Calu3 (cell line): ENCODE measurements at regions not wholly inside any gene's neighbourhood (a gene's known extent, or its start where the extent isn't known, plus 50 kb on each side); places are given as distances from the start of the nearest gene placed in this dataset.

ENCODE experiments used
- BruUV-seq: library from RNA; stranded (reverse); fragments of 400-500 nt; replicated peaks from 2 replicates; lab custom pipeline; 2021; lab: Mats Ljungman, UMichigan
- CTCF ChIA-PET: fragments of 300-600 bp; sonication (Branson Sonifier 250); formaldehyde crosslinking; loops from one replicate; lab custom pipeline; 2022; ENCODE audit warnings: antibody characterized with exemption; lab: Charles Lee
- DNase-seq: peaks from one replicate; pipeline ENCODE4 v3.0.0; 2022
- H3K27ac Mint-ChIP-seq: one replicate; pipeline ENCODE4 v1.8.0; 2022; ENCODE audit warnings: mixed read lengths; ENCODE audit not compliant: unreplicated experiment
- H3K27me3 Mint-ChIP-seq: one replicate; pipeline ENCODE4 v1.8.0; 2022; ENCODE audit warnings: mixed read lengths; ENCODE audit not compliant: unreplicated experiment
- H3K36me3 Mint-ChIP-seq: one replicate; pipeline ENCODE4 v1.8.0; 2022; ENCODE audit warnings: mild to moderate bottlenecking, moderate library complexity, mixed read lengths; ENCODE audit not compliant: insufficient read depth, unreplicated experiment
- H3K4me1 Mint-ChIP-seq: one replicate; pipeline ENCODE4 v1.8.0; 2022; ENCODE audit warnings: mild to moderate bottlenecking, low read depth, mixed read lengths; ENCODE audit not compliant: unreplicated experiment
- H3K4me3 Mint-ChIP-seq: one replicate; pipeline ENCODE4 v1.8.0; 2022; ENCODE audit warnings: mild to moderate bottlenecking, low read depth, moderate library complexity, mixed read lengths; ENCODE audit not compliant: unreplicated experiment
- H3K9me3 Mint-ChIP-seq: one replicate; pipeline ENCODE4 v1.8.0; 2022; ENCODE audit warnings: low read depth, mixed read lengths; ENCODE audit not compliant: unreplicated experiment
- intact Hi-C: fragments of 100-400 bp; cut with micrococcal nuclease; formaldehyde crosslinking; loops from one replicate; pipeline ENCODE4 v1.10.0; 2022; ENCODE audit not compliant: unreplicated experiment
- TF ChIP-seq, protein P1 (sequence below): fragments of 200-600 bp; IDR thresholded peaks from one replicate; pipeline ENCODE4 v1.8.0; 2022; ENCODE audit warnings: antibody characterized with exemption; ENCODE audit not compliant: unreplicated experiment

DNA sequence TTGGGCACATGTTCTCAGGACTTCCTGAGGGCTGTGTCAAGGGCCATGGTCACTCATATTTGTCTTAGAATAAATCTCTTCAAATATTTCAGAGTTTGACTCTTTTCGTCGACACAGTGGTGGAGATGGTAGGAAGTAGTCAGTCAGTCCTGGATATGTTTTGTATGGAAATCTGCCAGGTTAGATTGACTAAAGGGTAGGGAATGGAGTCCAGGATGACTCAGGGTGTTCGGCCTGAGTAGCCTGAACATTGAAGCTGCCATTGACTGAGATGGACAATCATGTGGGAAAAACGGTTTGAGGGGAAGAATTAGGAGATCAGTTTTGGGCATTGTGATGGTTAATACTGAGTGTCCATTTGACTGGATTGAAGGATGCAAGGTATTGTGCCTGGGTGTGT, 177.1 kb upstream of the CENPE start:
- Mint-ChIP-seq H3K4me3 (no peak overlapping the region), H3K27ac (no peak overlapping the region), H3K9me3 (no peaks in the 10 kb centered on the region), H3K36me3 (no peaks in the 10 kb centered on the region), H3K27me3 (no peaks in the 10 kb centered on the region), H3K4me1 (no peaks in the 10 kb centered on the region)
- no TSS peak for BruUV-seq
- intact Hi-C loops, result no loop called here
- TF ChIP-seq, protein P1, sequence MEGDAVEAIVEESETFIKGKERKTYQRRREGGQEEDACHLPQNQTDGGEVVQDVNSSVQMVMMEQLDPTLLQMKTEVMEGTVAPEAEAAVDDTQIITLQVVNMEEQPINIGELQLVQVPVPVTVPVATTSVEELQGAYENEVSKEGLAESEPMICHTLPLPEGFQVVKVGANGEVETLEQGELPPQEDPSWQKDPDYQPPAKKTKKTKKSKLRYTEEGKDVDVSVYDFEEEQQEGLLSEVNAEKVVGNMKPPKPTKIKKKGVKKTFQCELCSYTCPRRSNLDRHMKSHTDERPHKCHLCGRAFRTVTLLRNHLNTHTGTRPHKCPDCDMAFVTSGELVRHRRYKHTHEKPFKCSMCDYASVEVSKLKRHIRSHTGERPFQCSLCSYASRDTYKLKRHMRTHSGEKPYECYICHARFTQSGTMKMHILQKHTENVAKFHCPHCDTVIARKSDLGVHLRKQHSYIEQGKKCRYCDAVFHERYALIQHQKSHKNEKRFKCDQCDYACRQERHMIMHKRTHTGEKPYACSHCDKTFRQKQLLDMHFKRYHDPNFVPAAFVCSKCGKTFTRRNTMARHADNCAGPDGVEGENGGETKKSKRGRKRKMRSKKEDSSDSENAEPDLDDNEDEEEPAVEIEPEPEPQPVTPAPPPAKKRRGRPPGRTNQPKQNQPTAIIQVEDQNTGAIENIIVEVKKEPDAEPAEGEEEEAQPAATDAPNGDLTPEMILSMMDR, result no peak
- CTCF ChIA-PET, result no interaction called here
- no peak for DNase-seq

DNA sequence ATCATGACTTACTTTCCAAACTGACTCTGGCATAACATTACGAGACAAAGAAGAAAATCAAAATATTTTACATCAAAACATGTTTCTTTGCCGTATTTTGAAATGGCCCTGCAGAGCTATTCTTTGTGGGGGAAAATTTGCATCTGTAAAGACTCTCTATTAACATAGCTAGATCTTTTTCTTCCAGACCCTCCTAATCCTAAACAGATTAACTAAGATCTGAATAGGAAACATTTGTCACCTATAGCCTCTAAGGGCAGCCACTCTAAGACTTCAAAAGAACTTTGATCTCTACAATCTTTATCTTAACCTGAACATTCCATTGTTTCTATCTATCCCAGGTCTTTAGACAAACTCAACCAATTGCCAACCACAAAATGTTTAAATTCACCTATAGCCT, 176.6 kb upstream of the CENPE start:
- TF ChIP-seq, protein P1, result no peak
- DNase-seq, result no peak
- Mint-ChIP-seq H3K27ac (no peak overlapping the region), H3K9me3 (no peaks in the 10 kb centered on the region), H3K36me3 (no peaks in the 10 kb centered on the region), H3K4me3 (no peak overlapping the region), H3K4me1 (no peaks in the 10 kb centered on the region), H3K27me3 (no peaks in the 10 kb centered on the region)
- intact Hi-C loops, result no loop called here
- no TSS peak for BruUV-seq
- CTCF ChIA-PET, result no interaction called here

DNA sequence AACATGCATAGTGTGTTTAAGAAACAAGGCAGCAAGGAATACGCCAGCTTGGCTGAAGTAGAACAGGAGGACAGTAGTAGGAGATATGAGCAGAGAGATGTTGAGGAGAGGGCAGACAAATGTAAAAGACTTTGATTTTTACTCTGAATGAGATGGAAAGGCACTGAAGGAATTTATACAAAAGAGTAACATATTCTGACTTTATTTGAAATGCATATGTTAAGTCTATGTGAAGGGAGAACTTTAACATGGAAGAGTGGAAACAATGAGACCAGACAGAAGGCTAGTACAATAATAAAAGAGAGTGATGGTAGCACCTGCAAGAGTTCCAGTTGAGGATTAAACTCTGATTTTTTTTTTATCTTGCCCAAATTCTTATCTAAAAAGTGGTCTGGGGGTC, 176.2 kb upstream of the CENPE start:
- CTCF ChIA-PET, result no interaction called here
- TF ChIP-seq, protein P1, result no peak
- Mint-ChIP-seq H3K27ac (no peak overlapping the region), H3K4me1 (no peaks in the 10 kb centered on the region), H3K9me3 (no peaks in the 10 kb centered on the region), H3K27me3 (no peaks in the 10 kb centered on the region), H3K4me3 (no peak overlapping the region), H3K36me3 (no peaks in the 10 kb centered on the region)
- BruUV-seq, result no TSS peak
- DNase-seq, result no peak
- intact Hi-C loops, result no loop called here

DNA sequence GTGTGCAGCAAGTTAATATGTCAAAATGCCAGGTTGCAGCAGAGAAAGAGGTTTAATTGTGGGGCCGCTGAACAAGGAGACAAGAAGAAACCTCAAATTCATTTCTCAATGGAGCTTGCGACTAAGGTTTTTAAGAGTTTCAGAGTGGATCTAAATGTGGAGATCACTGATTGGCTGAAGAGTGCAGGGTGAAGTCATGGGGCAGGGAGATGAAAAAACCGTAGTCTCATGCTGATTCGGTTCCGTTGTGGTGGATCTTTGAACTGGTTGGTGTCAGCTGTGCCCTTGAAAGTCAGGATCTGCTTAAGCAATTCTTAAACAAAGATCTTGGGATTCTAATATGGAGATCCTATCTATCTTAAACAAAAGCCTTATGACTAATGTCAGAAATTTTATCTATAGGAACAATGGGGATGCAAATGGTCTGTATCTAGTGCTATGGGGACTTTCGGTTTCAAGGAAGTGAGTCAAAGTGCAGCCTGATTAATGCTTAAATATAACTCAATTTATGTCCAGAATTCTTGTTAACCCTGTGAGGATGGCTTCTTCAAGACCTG, 173.9 kb upstream of the CENPE start:
- intact Hi-C loops, result no loop called here
- no TSS peak for BruUV-seq
- Mint-ChIP-seq H3K4me3 (no peak overlapping the region), H3K4me1 (no peaks in the 10 kb centered on the region), H3K27me3 (no peaks in the 10 kb centered on the region), H3K27ac (no peak overlapping the region), H3K36me3 (no peaks in the 10 kb centered on the region), H3K9me3 (no peaks in the 10 kb centered on the region)
- CTCF ChIA-PET, result interaction anchor here (0.8 kb wide), 1 partner anchor 544 kb away, joined by 3 read pairs; the partner anchor contains the start of gene UBE2D3
- no peak for DNase-seq
- TF ChIP-seq, protein P1, result no peak
